Fibroblast of lung (primary cell): ENCODE measurements at regions not wholly inside any gene's neighbourhood (a gene's known extent, or its start where the extent isn't known, plus 50 kb on each side); places are given as distances from the start of the nearest gene placed in this dataset.

Experiments
- DNase-seq, 2 donors: peaks; one replicate each; pipeline versions ENCODE4 v3.0.0 to v3.0.0-alpha.2; 2010; ENCODE audit warnings: low read depth in 2 of 2
- H2AFZ ChIP-seq: 2 replicates; pipeline ENCODE4 v1.5.1; 2012; ENCODE audit warnings: low read length, control low read depth, inconsistent platforms
- H3K27ac ChIP-seq: 2 replicates; pipeline ENCODE4 v1.5.1; 2011; ENCODE audit warnings: low read length, control low read depth; ENCODE audit not compliant: insufficient read depth
- H3K27me3 ChIP-seq: 2 replicates; pipeline ENCODE4 v1.5.1; 2011; ENCODE audit warnings: mild to moderate bottlenecking, low read length; ENCODE audit not compliant: control insufficient read depth, insufficient read depth
- H3K36me3 ChIP-seq: 2 replicates; pipeline ENCODE4 v1.5.1; 2011; ENCODE audit warnings: low read length; ENCODE audit not compliant: control insufficient read depth, insufficient read depth
- H3K4me1 ChIP-seq: 2 replicates; pipeline ENCODE4 v1.5.1; 2011; ENCODE audit warnings: low read length; ENCODE audit not compliant: control insufficient read depth, insufficient read depth; ENCODE audit errors: extremely low read depth
- H3K4me2 ChIP-seq: 2 replicates; pipeline ENCODE4 v1.5.1; 2011; ENCODE audit warnings: low read length, control low read depth; ENCODE audit not compliant: insufficient read depth; ENCODE audit errors: extremely low read depth
- H3K4me3 ChIP-seq, 4 experiments: fragments of 200-600 bp in 1 of 4; sonication (generic) in 1 of 4; replicated peaks in 1 of 4; 2 replicates each; pipeline ENCODE4 v1.5.1; 2011 to 2016; ENCODE audit warnings: low read length in 4 of 4, low read depth in 3 of 4, mild to moderate bottlenecking in 3 of 4, control low read depth in 2 of 4, inconsistent platforms in 1 of 4, mixed read lengths in 1 of 4; ENCODE audit not compliant: insufficient read depth in 1 of 4; ENCODE audit errors: control extremely low read depth in 1 of 4
- H3K79me2 ChIP-seq: 2 replicates; pipeline ENCODE4 v1.5.1; 2012; ENCODE audit warnings: mild to moderate bottlenecking, low read length, inconsistent platforms; ENCODE audit not compliant: control insufficient read depth, insufficient read depth
- H3K9ac ChIP-seq: 2 replicates; pipeline ENCODE4 v1.5.1; 2011; ENCODE audit warnings: mild to moderate bottlenecking, low read length, control low read depth; ENCODE audit not compliant: insufficient read depth
- H3K9me3 ChIP-seq: 2 replicates; pipeline ENCODE4 v1.5.1; 2012; ENCODE audit warnings: low read depth, low read length; ENCODE audit not compliant: control insufficient read depth, insufficient read depth
- H4K20me1 ChIP-seq: 2 replicates; pipeline ENCODE4 v1.5.1; 2011; ENCODE audit warnings: low read length; ENCODE audit not compliant: control insufficient read depth, insufficient read depth; ENCODE audit errors: extremely low read depth
- CTCF ChIP-seq, 2 donors: IDR thresholded peaks in 1 of 2; conservative IDR thresholded peaks in 1 of 2; 1 replicate in 1 of 2; 2 replicates in 1 of 2; pipeline ENCODE4 v1.5.1; 2011 to 2012; ENCODE audit warnings: low read length in 2 of 2, control low read depth in 1 of 2, inconsistent platforms in 1 of 2, low read depth in 1 of 2, mild to moderate bottlenecking in 1 of 2
- EZH2 ChIP-seq: IDR thresholded peaks from 2 replicates; pipeline ENCODE4 v1.5.1; 2012; ENCODE audit warnings: low read length, control low read depth, mild to moderate bottlenecking; ENCODE audit errors: missing control alignments

GRCh38 chr5:125883223-125883622, 540.0 kb upstream of the GRAMD2B start:
- no peaks in the 10 kb centered on the region for H3K9me3 ChIP-seq
- H3K27me3 ChIP-seq: no peaks in the 10 kb centered on the region
- H3K79me2 ChIP-seq: no peaks in the 10 kb centered on the region
- H2AFZ ChIP-seq: no peak overlapping the region
- H3K27ac ChIP-seq: no peak overlapping the region
- no peaks in the 10 kb centered on the region for H3K36me3 ChIP-seq
- no peak overlapping the region for H3K4me2 ChIP-seq
- no peaks in the 10 kb centered on the region for H4K20me1 ChIP-seq
- TF ChIP-seq CTCF (conservative IDR thresholded peaks at IDR 0.05 in 1 of 2, IDR thresholded peaks at IDR 0.05 in 1 of 2; ENCODE audit: low read depth in 1 of 2, low read length in 2 of 2) (no peak), EZH2 (no peak)
- H3K4me1 ChIP-seq: no peaks in the 10 kb centered on the region
- DNase-seq: no peak
- H3K4me3 ChIP-seq: no peak overlapping the region
- no peak overlapping the region for H3K9ac ChIP-seq

GRCh38 chr5:125888358-125888757, 534.9 kb upstream of the GRAMD2B start:
- Histone ChIP-seq H3K9ac (no peak overlapping the region), H3K4me3 (no peak overlapping the region), H3K27ac (no peak overlapping the region), H4K20me1 (no peaks in the 10 kb centered on the region), H3K27me3 (no peaks in the 10 kb centered on the region), H2AFZ (no peak overlapping the region), H3K79me2 (no peaks in the 10 kb centered on the region), H3K9me3 (no peaks in the 10 kb centered on the region), H3K4me1 (no peaks in the 10 kb centered on the region), H3K4me2 (no peak overlapping the region), H3K36me3 (no peaks in the 10 kb centered on the region)
- TF ChIP-seq CTCF (conservative IDR thresholded peaks at IDR 0.05 in 1 of 2, IDR thresholded peaks at IDR 0.05 in 1 of 2; ENCODE audit: low read depth in 1 of 2, low read length in 2 of 2) (no peak), EZH2 (no peak)
- DNase-seq: no peak

- no peaks in the 10 kb centered on the region for H3K27me3 ChIP-seq
- no peak overlapping the region for H3K4me3 ChIP-seq
- TF ChIP-seq EZH2: no peak
- TF ChIP-seq CTCF (conservative IDR thresholded peaks at IDR 0.05 in 1 of 2, IDR thresholded peaks at IDR 0.05 in 1 of 2; ENCODE audit: low read depth in 1 of 2, low read length in 2 of 2): no peak
- peak in 1 of 2 donors; percentile 25 for DNase-seq
- no peaks in the 10 kb centered on the region for H3K9me3 ChIP-seq
- no peak overlapping the region for H3K9ac ChIP-seq
- no peak overlapping the region for H2AFZ ChIP-seq
- H3K4me1 ChIP-seq: no peaks in the 10 kb centered on the region
- H3K36me3 ChIP-seq: no peaks in the 10 kb centered on the region
- no peaks in the 10 kb centered on the region for H4K20me1 ChIP-seq
- H3K4me2 ChIP-seq: no peak overlapping the region
- no peak overlapping the region for H3K27ac ChIP-seq
- no peaks in the 10 kb centered on the region for H3K79me2 ChIP-seq
These were observed 532.7 kb upstream of the GRAMD2B start for GRCh38 chr5:125890511-125890931.
